HG02938 (cell line): ENCODE measurements at regions not wholly inside any gene's neighbourhood (a gene's known extent, or its start where the extent isn't known, plus 50 kb on each side); places are given as distances from the start of the nearest gene placed in this dataset.
"Not testable (repeated sequence)": the region's sequence is repeated elsewhere in the genome, so short reads cannot be mapped to it uniquely, and the experiment has no call there.

Source experiments
- ATAC-seq: cut with Tn5 transposase; IDR thresholded peaks from one replicate; pipeline ENCODE4 v1.9.1; 2021; ENCODE audit warnings: mild to moderate bottlenecking, moderate library complexity; ENCODE audit not compliant: unreplicated experiment

DNA sequence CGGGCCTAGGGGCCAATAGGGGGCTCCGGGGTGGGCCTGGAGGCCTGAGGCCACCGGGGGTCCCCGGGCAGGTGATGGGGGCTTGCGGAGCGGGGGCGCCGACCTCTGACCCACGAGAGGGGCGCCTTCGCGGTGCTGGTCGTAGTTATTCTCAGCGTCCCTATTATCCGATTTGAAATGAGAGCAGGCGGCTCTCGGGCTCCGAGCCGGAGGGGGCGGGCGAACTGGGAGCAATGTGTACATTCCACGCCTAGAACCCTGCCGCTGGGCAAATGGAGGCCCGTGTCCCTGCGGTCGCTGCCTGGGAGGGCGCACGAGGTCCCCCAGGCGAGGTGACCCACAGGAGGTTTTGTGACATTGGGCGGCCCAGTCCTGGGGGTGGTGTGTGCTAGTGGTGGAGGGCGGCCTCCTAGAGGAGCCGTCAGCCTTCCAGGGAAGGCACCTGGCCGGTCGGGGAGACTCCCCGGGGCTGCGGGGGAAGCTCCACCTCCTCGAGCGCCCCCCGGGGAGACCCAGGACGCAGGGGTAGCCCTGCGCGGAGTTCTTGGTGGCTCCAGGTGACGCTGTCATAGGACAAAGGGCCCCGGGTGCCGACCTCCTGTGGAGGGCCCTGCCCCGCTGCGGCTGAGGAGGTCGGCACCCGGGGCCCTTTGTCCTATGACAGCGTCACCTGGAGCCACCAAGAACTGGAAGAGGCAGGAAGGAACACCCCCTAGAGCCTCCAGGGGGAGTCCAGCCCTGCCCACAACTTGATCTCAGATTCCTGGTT is 102.6 kb upstream of the PRKX start:
- no peak for ATAC-seq

DNA sequence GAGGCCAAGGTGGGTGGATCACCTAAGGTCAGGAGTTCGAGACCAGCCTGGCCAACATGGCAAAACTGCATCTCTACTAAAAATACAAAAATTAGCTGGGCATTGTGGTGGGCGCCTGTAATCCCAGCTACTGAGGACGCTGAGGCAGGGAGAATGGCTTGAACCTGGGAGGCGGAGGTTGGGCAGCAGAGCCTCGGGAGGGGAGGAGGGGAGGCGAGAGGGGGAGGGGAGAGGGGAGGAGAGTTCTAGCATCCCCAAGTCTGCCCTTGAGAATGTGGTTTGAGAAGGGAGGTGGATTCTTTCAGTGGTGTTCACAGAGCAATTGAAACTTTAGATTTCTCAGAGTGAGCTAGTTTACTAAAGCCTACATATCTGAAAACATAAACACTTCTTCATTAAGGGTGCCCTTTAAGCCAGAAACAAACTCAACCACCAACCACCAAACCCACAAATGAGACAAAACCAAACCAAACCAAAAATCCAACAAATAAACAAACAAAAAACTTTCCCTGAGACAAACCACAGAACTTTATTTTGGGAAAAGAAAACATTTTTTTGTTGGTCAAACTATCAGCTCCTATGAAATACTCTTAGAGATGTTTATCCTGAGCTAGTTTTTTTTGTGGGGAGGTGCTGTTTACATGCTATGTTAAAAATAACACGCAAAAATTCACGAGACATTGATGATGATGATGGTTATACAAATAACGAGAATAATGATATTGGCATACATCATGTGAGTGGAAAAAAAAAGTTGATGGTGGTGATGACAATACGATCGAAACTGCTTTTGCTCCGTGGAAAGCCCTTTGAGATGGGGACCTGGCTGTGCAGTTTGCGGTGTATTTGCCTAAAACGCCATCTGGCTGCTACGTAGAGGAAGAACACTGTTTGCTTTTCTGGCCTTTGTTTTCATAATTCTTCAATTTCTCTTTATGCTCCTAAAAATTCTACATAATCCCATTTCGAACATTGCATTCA is 98.2 kb upstream of the PRKX start:
- ATAC-seq = no peak

DNA sequence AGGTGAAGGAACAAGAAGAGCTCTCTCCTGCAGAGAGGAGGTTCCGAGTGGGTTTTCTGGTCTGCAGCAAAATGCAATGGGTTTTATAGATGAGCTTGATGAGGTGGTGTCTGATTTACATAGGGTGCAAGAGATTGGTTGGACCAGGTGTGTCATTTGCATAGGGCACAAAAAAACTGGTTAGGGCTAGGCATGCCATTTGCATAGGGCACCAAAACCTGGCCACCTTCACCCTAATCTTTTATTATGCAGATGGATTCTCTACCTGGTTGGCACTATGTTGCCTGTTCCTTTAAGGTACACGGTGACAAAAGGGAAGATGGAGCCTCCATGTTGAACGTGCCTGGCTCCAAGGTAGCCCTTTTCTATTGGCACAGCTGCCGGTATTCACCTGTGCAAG is 94.5 kb upstream of the PRKX start:
- no peak for ATAC-seq

DNA sequence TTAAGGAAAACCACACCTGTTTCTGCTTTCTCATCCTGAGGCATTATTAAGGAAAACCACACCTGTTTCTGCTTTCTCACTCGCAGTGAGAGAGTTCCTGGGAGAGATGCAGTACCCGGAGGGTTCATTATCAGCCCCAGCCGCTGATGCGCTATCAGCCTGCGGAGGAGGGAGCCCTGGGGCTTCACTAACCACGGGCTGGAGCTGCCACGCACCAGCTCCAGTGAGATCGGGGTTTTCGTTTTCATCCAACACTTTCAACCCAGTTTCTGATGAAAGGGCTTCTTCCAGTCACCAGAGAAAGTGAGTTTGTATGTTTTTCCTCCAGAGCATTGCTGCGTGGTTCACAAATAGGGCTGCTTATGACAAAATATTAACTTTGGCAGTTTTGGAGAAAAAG is 93.2 kb upstream of the PRKX start:
- ATAC-seq = no peak

DNA sequence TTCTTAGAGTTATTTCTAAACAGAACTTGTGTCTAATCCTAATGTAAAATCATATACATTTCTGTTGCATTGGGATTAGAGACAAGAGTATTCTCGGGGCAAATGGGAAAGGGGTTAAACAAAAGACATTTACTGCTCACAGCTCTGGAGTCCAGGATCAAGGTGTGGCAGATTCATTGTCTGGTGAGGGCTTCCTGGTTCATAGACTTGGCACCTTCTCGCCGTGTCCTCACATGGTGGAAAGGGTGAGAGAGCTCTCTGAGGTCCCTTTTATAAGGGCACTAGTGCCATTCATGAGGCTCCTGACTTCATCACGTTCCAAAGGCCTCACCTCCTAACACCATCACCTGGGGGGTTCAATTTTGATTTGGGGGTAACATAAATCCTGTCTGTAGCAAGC is 90.3 kb upstream of the PRKX start:
- no peak for ATAC-seq

DNA sequence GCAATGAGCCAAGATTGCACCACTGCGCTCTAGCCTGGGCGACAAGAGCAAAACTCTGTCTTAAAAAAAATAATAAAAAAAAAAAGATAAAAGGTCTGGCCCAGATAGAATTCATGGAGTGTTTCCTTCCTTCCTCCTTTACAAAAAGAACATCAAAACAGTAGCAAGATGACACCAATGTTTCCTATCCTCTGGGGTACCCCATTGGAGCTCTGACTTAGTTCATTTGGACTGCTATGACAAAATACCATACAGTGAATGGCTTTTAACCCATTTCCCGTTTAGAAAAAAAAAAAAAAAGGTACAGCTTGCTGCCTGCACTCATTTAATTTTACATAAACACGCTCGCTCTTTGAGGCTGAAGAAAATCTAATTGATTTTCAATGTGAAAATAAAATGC is 89.9 kb upstream of the PRKX start:
- ATAC-seq = no peak

DNA sequence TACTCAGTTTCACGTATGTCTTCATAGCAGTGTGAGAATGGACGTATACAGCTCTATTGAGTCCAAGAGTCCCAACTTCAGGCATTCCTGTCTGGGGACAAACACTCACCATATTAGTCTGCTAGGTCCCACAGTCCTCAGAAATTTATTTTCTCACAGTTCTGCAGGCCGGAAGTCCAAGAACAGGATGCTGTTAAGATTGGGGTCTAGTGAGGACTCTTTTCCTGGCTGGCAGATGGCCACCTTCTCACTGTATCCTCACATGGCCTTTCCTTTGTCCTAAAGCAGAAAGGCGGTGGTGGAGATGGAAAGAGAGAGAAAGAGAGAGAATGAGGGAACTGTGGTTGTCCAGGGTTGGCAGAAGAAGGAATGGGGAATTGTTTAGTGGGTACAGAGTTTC is 82.0 kb upstream of the PRKX start:
- not testable (repeated sequence) for ATAC-seq

DNA sequence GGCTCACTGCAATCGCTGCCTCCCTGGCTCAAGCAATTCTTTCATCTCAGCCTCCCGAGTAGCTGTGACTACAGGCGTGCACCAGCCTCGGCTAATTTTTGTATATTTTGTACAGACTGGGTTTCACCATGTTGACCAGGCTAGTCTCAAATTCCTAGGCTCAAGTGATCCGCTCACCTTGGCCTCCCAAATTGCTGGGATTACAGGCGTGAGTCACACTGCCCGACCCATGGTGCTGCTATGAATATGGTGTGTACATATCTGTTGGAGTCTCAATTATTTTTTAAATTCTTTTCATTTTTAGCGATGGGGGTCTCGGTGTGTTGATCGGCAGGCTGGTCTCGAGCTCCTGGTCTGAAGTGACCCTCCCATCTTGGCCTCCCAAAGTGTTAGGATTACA is 78.0 kb upstream of the PRKX start:
- no peak for ATAC-seq

DNA sequence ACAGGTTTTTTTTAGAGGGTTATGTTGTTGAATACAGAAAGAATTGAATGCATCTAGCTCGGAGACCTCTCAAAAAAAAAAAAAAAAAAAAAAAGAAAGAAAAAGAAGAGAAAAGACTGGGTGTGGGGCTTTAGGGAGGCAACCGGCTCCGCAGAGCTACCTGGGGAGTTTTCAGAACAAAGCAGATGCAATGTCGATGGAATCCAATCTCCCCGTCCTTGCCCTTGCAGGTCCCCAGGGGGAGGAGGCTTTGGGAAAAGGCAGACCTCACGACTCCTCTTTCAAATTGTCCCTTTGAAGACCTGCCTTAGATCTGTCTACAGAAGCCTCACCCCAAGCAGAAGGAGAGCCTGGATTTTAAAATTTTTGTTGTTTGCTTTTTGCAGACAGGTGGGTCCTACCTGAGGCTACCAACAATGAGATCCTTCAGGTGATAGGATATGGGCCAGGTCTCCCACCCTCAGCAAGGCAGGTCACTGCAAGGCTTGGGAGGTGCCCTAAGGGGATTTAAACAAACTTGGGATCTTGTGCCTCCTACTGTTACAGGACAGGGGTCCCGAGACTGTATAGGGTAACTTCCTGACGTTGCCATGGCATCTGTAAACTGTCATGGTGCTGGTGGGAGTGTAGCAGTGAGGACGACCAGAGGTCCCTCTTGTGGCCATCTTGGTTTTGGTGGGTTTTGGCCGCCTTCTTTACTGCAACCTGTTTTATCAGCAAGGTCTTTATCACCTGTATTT is 75.2 kb upstream of the PRKX start:
- no peak for ATAC-seq

DNA sequence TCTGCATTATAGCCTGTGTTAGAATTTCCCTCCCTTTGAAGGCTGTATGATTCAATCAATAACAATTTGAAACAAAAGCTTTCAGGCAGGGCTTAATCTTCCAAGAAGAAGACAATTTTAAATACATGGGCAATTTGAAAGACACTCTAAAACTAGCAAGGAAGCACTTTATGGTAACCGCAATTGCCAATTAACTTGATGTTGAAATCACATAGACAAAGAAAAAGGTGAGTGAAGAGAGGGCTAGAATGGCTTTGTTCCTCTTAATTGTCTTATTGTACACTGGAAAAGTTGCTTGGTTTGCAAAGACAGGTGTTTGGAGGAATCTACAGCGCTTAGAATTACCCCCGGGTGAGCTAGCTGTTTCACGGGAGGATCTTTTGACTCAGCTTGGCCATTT is 74.4 kb upstream of the PRKX start:
- no peak for ATAC-seq

DNA sequence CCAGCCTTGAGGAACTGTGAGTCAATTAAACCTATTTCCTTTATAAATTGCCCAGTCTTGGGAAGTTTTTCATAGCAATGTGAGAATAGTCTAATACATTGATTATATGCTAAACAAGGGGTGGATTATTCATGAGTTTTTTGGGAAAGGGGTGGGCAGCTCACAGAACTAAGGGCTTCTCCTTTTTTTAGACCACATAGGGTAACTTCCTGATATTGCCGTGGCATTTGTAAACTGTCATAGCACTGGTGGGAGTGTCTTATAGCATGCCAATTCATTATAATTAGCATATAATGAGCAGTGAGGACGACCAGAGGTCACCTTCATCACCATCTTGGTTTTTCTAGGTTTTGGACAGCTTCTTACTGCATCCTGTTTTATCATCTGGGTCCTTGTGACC is 72.4 kb upstream of the PRKX start:
- not testable (repeated sequence) for ATAC-seq

DNA sequence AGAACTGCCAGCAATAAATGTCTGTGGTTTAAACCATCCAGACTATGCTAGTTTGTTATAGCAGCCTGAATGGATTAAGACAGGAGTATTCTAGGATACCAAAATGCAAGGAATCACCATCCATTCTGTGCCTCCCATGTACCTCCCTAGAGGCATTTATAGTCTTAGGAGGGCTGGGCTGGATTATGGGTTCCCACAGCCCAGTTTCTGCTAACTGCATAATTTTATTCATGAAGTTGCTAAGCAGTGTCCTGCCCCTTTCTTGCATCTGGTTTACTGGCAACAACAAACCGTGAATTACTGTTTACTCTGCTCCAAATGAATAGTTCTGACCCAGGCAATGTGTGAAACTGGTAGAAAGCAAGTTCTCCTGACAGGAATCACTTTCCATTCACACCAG is 67.1 kb upstream of the PRKX start:
- ATAC-seq = no peak

DNA sequence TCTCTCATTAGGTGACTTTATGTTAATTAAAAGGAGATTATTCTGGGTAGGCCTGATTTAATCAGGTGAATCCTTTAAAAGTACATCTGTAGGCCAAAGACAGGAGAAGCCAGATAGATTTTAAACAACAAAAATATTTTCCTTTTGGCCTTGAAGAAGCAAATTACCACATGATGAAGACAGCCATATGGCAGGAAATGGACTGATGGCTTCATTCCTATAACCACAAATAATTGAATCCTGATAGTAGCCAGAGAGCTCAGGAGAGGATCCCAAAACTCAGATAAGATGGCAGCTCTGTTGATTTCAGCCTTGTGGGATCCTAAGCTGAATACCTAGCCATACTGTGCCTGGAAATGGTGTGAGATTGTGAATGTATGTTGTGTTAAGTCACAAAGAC is 66.1 kb upstream of the PRKX start:
- no peak for ATAC-seq

DNA sequence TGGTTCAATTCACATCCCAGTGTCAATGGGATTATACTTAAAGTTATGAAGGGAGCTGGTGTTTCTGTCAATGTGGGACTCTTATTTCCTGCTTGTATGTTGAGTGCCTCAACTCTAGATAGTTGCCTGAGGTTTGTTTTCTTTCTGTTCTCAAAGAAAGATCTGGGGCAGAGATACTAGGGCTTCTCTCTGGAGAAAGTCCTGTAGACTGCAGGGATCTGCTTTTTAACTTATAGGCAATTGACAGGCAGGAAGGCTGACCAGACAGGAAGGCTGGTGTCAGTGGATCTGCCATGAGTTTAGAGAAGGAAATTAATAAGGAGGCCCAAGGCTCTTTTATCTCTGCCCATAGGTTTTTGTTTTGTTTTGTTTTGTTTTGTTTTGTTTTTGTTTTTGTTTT is 64.0 kb upstream of the PRKX start:
- ATAC-seq = no peak

DNA sequence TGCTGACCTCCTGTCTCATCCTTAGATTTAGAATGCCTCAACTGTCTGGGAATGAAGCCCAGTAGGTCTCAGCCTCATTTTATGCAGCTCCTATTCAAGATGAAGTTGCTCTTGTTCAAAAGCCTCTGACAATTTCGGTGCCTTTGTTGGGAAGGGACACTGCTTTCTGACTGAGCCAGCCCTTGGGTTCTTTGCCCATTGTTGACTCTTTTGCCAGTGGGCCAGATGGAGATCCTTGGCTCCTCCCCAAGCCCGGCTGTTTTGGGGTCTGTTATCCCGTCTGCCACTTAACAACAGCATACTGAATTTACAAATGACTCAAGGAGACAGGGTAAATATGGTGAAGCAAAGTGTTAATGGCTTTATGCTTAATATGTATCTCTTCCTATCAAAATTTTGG is 58.3 kb upstream of the PRKX start:
- ATAC-seq = no peak

DNA sequence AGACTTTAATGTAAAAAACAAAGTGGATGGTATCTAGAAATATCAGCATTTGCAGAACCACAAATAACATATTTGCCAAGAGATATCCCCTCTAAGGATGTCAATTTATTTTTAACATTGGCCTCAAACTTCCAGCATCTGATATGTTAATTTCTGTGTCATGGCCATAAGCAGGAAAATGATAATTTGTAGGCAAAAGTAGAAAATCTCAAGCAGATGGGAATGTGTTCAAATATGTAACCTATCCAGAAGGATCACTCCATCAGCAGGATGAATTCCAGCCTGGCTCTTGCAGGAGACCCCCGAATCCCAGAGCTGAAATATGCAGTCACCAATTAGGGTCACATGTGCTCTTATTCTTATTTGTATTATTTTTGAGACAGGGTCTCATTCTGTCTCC is 55.4 kb upstream of the PRKX start:
- no peak for ATAC-seq
